ENCODE measurements at regions not wholly inside any gene's neighbourhood (a gene's known extent, or its start where the extent isn't known, plus 50 kb on each side); places are given as distances from the start of the nearest gene placed in this dataset.

DNA sequence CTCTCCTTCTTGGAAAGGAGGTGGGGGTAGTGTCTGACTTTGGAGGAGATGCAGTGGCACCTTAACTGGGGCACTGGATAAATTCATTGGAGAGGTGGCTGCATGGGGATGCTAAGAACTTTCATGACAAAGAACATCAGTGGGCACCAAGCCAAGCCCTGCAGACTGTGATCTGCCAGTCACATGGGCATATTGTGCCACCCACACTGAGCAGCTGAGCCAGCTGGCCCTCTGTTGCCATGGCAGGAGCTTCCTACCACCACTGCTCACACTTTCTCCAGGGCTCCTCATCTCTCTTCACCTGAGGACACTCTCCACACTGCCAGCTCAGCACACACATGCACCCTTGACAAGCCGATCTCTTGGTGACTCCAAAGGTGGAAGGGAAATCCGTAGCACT, 715.6 kb downstream of the QKI start:
- no peak for DNase-seq
- no peaks in the 10 kb centered on the region for H3K27me3 ChIP-seq (ENCODE audit: insufficient read depth, low read length, poor library complexity, severe bottlenecking)
- CTCF ChIA-PET = no interaction called here
- no peaks in the 10 kb centered on the region for H3K9me3 ChIP-seq (ENCODE audit: low read length)
- no peaks in the 10 kb centered on the region for H3K36me3 Mint-ChIP-seq
- no peak overlapping the region for H3K27ac ChIP-seq (ENCODE audit: low read depth, low read length)
- H3K27me3 Mint-ChIP-seq = no peaks in the 10 kb centered on the region
- no peaks in the 10 kb centered on the region for H3K36me3 ChIP-seq (ENCODE audit: insufficient read depth, low read length)
- H3K27ac Mint-ChIP-seq = no peak overlapping the region
- no peaks in the 10 kb centered on the region for H3K4me1 ChIP-seq (ENCODE audit: insufficient read depth, low read length)
- H3K4me1 Mint-ChIP-seq = no peaks in the 10 kb centered on the region
- POLR2A ChIA-PET = no interaction called here
- H3K9me3 Mint-ChIP-seq = peaks cover 0 to 2% (median 0%) of the 10 kb centered on the region in 5 donors
- no peak overlapping the region for H3K4me3 ChIP-seq (ENCODE audit: low read length)
- H3K4me3 Mint-ChIP-seq = no peak overlapping the region

DNA sequence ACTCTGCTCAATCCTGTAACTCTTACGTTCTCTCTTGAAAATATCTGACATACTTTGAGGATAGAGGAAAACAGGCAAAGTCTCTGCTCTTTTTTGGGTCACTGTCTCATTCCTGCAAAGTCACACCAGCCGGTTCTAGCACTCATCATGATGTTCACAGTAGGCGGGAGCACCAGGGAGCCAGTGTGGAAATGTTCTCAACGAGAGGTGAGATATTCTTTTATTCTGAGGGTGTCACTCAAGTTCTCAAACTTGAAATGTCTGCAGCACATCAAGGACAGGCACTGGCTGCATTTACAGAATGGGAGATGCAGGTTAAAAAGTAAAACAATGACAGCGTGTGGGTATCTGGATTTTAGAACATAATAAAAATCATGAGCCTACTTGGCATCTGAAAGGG, 714.7 kb downstream of the QKI start:
- H3K9me3 Mint-ChIP-seq = no peaks in the 10 kb centered on the region
- no peak overlapping the region for H3K4me3 Mint-ChIP-seq
- ChIA-PET POLR2A (no interaction called here), CTCF (no interaction called here)
- no peaks in the 10 kb centered on the region for H3K9me3 ChIP-seq (ENCODE audit: low read length)
- H3K27me3 ChIP-seq (ENCODE audit: insufficient read depth, low read length, poor library complexity, severe bottlenecking) = no peaks in the 10 kb centered on the region
- H3K4me3 ChIP-seq (ENCODE audit: low read length) = no peak overlapping the region
- H3K4me1 Mint-ChIP-seq = no peaks in the 10 kb centered on the region
- peaks cover 0 to 2% of the 10 kb centered on the region in 2 donors for H3K27me3 Mint-ChIP-seq
- no peaks in the 10 kb centered on the region for H3K4me1 ChIP-seq (ENCODE audit: insufficient read depth, low read length)
- no peak overlapping the region for H3K27ac ChIP-seq (ENCODE audit: low read depth, low read length)
- no peaks in the 10 kb centered on the region for H3K36me3 Mint-ChIP-seq
- no peaks in the 10 kb centered on the region for H3K36me3 ChIP-seq (ENCODE audit: insufficient read depth, low read length)
- no peak for DNase-seq
- H3K27ac Mint-ChIP-seq = peak overlapping the region in 1 of 8 donors; percentile 26

DNA sequence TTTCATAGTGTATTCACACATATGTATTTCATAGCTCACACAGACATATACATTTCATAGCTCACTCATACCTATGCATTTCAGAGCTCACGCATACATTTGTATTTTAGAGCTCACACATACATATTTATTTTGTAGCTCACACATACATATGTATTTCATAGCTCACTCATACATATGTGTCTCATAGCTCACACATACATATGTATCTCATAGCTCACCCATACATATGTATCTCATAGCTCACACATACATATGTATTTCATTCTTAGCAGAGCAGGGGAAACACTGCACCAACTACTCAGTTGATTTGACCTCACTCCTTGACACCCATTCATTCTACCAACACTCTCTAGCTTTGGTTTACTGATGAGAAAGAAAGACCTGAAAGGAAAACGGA, 713.6 kb downstream of the QKI start:
- H3K27me3 Mint-ChIP-seq = peaks cover 0 to 2% of the 10 kb centered on the region in 2 donors
- H3K27ac ChIP-seq (ENCODE audit: low read depth, low read length) = no peak overlapping the region
- no peak overlapping the region for H3K4me3 ChIP-seq (ENCODE audit: low read length)
- ChIA-PET POLR2A (no interaction called here), CTCF (no interaction called here)
- DNase-seq = no peak
- H3K4me1 ChIP-seq (ENCODE audit: insufficient read depth, low read length) = no peaks in the 10 kb centered on the region
- H3K27ac Mint-ChIP-seq = no peak overlapping the region
- no peaks in the 10 kb centered on the region for H3K9me3 ChIP-seq (ENCODE audit: low read length)
- peaks cover 0 to 2% (median 0%) of the 10 kb centered on the region in 5 donors for H3K9me3 Mint-ChIP-seq
- H3K27me3 ChIP-seq (ENCODE audit: insufficient read depth, low read length, poor library complexity, severe bottlenecking) = no peaks in the 10 kb centered on the region
- H3K36me3 ChIP-seq (ENCODE audit: insufficient read depth, low read length) = no peaks in the 10 kb centered on the region
- no peaks in the 10 kb centered on the region for H3K4me1 Mint-ChIP-seq
- H3K36me3 Mint-ChIP-seq = no peaks in the 10 kb centered on the region
- no peak overlapping the region for H3K4me3 Mint-ChIP-seq

DNA sequence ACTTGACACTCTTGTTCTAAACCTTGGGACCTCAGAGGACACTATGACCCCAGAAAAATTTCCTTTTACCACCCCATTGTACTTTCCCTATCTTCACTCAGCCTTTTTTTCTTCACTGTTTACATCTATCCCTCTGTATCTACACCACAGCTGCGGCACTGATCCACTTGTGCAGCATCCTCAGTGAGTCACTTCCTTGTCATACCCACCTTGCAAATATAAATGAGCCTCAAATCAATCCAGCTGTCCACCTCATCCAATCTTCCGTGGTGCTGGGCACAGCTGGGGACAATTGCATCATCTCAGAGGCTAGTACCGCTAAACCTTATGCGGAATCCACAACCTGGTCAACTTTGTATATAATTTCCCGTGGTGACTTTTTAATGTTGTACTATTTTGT, 710.5 kb downstream of the QKI start:
- peaks cover 0 to 6% (median 0%) of the 10 kb centered on the region in 5 donors for H3K9me3 Mint-ChIP-seq
- no peaks in the 10 kb centered on the region for H3K4me1 Mint-ChIP-seq
- H3K4me3 Mint-ChIP-seq = no peak overlapping the region
- no peaks in the 10 kb centered on the region for H3K4me1 ChIP-seq (ENCODE audit: insufficient read depth, low read length)
- H3K27me3 Mint-ChIP-seq = peaks cover 0 to 2% of the 10 kb centered on the region in 2 donors
- no peak overlapping the region for H3K27ac ChIP-seq (ENCODE audit: low read depth, low read length)
- DNase-seq = no peak
- H3K27ac Mint-ChIP-seq = no peak overlapping the region
- ChIA-PET CTCF (no interaction called here), POLR2A (no interaction called here)
- no peaks in the 10 kb centered on the region for H3K27me3 ChIP-seq (ENCODE audit: insufficient read depth, low read length, poor library complexity, severe bottlenecking)
- H3K9me3 ChIP-seq (ENCODE audit: low read length) = no peaks in the 10 kb centered on the region
- H3K4me3 ChIP-seq (ENCODE audit: low read length) = no peak overlapping the region
- no peaks in the 10 kb centered on the region for H3K36me3 Mint-ChIP-seq
- H3K36me3 ChIP-seq (ENCODE audit: insufficient read depth, low read length) = no peaks in the 10 kb centered on the region

DNA sequence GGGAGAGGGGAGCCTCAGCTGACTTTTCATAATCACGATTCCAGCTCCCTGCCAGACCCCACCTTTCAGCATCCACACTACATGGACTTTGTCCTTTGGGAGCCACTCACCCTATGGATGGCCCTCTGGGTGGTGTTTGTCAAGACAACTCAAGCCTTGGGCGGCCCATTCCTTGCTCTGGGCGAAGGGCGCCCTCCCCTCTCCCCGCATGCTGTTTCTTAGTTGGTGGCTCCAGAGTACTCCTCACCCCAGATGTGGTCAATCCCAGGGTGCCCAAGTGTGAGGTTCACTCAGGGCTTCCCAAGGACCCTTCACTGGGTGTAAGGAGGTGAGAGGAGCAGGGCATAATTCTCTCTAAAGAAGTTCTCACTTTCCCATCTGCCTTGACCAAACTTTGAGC, 710.0 kb downstream of the QKI start:
- H3K4me1 ChIP-seq (ENCODE audit: insufficient read depth, low read length) = no peaks in the 10 kb centered on the region
- H3K4me1 Mint-ChIP-seq = no peaks in the 10 kb centered on the region
- H3K27ac Mint-ChIP-seq = no peak overlapping the region
- no peak for DNase-seq
- ChIA-PET CTCF (no interaction called here), POLR2A (no interaction called here)
- no peak overlapping the region for H3K4me3 Mint-ChIP-seq
- H3K27ac ChIP-seq (ENCODE audit: low read depth, low read length) = no peak overlapping the region
- H3K36me3 Mint-ChIP-seq = no peaks in the 10 kb centered on the region
- peaks cover 0 to 6% (median 0%) of the 10 kb centered on the region in 5 donors for H3K9me3 Mint-ChIP-seq
- H3K27me3 ChIP-seq (ENCODE audit: insufficient read depth, low read length, poor library complexity, severe bottlenecking) = no peaks in the 10 kb centered on the region
- no peak overlapping the region for H3K4me3 ChIP-seq (ENCODE audit: low read length)
- peaks cover 0 to 2% of the 10 kb centered on the region in 2 donors for H3K27me3 Mint-ChIP-seq
- no peaks in the 10 kb centered on the region for H3K36me3 ChIP-seq (ENCODE audit: insufficient read depth, low read length)
- H3K9me3 ChIP-seq (ENCODE audit: low read length) = no peaks in the 10 kb centered on the region

DNA sequence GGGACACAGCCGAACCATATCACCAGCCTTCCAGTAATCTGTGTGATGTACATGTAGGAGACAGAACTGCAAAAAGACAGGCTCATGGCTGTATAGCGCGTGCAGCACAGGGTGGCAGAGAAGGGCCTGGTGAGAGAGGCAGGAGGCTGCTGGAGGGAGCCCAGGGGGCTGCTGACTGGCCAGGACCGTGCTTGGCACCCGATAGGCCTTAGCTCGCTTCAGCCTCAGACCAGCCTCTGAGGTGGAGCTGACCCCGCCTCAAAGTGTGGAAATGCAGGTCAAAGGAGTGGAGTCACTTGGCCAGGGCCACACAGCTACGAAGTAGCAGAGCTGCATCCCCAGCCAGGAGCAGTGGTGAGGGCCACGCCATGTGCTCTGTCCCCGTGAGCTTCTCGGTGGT, 707.6 kb downstream of the QKI start:
- H3K9me3 ChIP-seq (ENCODE audit: low read length) = no peaks in the 10 kb centered on the region
- no peak for DNase-seq
- H3K4me3 ChIP-seq (ENCODE audit: low read length) = no peak overlapping the region
- H3K4me1 ChIP-seq (ENCODE audit: insufficient read depth, low read length) = no peaks in the 10 kb centered on the region
- H3K9me3 Mint-ChIP-seq = peaks cover 0 to 6% (median 0%) of the 10 kb centered on the region in 5 donors
- H3K36me3 Mint-ChIP-seq = no peaks in the 10 kb centered on the region
- H3K27ac Mint-ChIP-seq = no peak overlapping the region
- no peak overlapping the region for H3K4me3 Mint-ChIP-seq
- no peaks in the 10 kb centered on the region for H3K36me3 ChIP-seq (ENCODE audit: insufficient read depth, low read length)
- H3K27ac ChIP-seq (ENCODE audit: low read depth, low read length) = no peak overlapping the region
- H3K27me3 ChIP-seq (ENCODE audit: insufficient read depth, low read length, poor library complexity, severe bottlenecking) = no peaks in the 10 kb centered on the region
- POLR2A ChIA-PET = no interaction called here
- no peaks in the 10 kb centered on the region for H3K4me1 Mint-ChIP-seq
- CTCF ChIA-PET = no interaction called here
- peaks cover 0 to 2% of the 10 kb centered on the region in 2 donors for H3K27me3 Mint-ChIP-seq

DNA sequence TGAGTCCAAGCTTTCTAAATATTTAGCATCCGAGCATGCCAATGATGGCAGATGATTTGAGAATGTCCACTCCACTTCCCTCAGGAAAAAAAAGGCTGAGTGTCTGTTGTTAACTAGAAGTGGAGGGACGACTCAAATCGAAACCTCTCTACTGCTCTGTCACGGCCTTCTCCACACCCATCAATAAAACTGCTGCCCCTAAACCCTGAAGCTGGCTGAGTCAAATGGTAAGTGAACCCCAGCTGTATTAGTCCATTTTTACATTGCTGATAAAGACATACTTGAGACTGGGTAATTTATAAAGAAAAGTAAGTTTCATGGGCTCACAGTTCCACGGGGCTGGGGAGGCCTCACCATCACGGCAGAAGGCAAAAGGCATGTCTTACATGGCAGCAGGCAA, 707.0 kb downstream of the QKI start:
- no peak overlapping the region for H3K27ac ChIP-seq (ENCODE audit: low read depth, low read length)
- H3K4me1 Mint-ChIP-seq = no peaks in the 10 kb centered on the region
- H3K9me3 ChIP-seq (ENCODE audit: low read length) = no peaks in the 10 kb centered on the region
- no peaks in the 10 kb centered on the region for H3K36me3 Mint-ChIP-seq
- H3K4me1 ChIP-seq (ENCODE audit: insufficient read depth, low read length) = no peaks in the 10 kb centered on the region
- H3K4me3 Mint-ChIP-seq = no peak overlapping the region
- H3K27me3 ChIP-seq (ENCODE audit: insufficient read depth, low read length, poor library complexity, severe bottlenecking) = no peaks in the 10 kb centered on the region
- H3K36me3 ChIP-seq (ENCODE audit: insufficient read depth, low read length) = no peaks in the 10 kb centered on the region
- H3K4me3 ChIP-seq (ENCODE audit: low read length) = no peak overlapping the region
- POLR2A ChIA-PET = no interaction called here
- CTCF ChIA-PET = no interaction called here
- no peak for DNase-seq
- peaks cover 0 to 6% (median 0%) of the 10 kb centered on the region in 5 donors for H3K9me3 Mint-ChIP-seq
- H3K27ac Mint-ChIP-seq = no peak overlapping the region
- H3K27me3 Mint-ChIP-seq = peaks cover 0 to 2% of the 10 kb centered on the region in 2 donors

DNA sequence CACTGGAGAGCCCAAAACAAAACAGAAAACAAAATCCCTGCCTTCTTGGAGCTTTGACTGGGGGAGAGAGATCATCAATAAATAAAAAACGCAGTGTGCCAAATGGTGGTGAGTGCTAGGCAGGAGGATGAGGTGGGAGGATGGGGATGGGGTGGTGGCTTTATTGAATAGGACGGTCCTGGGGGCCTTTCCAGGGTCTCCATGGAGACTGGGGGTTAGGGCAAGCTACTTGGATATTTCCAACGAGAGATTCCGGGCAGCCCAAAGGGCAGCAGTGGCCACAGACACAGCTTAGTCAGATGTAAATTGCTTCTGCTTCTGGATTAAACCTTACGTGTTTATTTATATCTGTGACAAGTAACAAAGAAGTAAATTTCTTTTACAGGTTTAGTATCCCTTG, 700.1 kb downstream of the QKI start:
- H3K27me3 Mint-ChIP-seq = peaks cover 2 to 3% of the 10 kb centered on the region in 2 donors
- H3K27ac Mint-ChIP-seq = no peak overlapping the region
- ChIA-PET POLR2A (no interaction called here), CTCF (no interaction called here)
- Histone ChIP-seq H3K27me3 (ENCODE audit: insufficient read depth, low read length, poor library complexity, severe bottlenecking) (no peaks in the 10 kb centered on the region), H3K36me3 (ENCODE audit: insufficient read depth, low read length) (no peaks in the 10 kb centered on the region), H3K4me3 (ENCODE audit: low read length) (no peak overlapping the region), H3K27ac (ENCODE audit: low read depth, low read length) (no peak overlapping the region), H3K4me1 (ENCODE audit: insufficient read depth, low read length) (no peaks in the 10 kb centered on the region), H3K9me3 (ENCODE audit: low read length) (no peaks in the 10 kb centered on the region)
- no peak overlapping the region for H3K4me3 Mint-ChIP-seq
- H3K9me3 Mint-ChIP-seq = no peaks in the 10 kb centered on the region
- no peaks in the 10 kb centered on the region for H3K36me3 Mint-ChIP-seq
- H3K4me1 Mint-ChIP-seq = no peaks in the 10 kb centered on the region
- DNase-seq = no peak

DNA sequence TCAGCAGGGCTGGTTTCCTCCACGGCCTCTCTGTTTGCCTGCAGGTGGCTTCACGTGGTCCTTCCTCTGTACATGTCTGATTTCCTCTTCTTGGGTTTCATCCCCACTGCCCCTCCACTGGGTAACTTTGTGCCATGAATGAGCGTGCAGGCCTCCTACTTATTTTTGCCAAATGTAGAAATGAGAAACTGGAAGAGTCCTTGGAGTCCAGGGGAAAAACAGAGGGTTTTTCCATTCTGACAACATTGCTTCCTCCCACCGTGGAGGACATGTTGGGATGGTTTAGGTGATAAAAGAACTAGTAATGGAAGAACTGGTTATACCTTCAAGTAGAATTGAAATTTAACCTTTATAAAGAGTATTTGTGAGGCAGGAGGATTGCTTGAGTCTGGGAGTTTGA, 699.5 kb downstream of the QKI start:
- Mint-ChIP-seq H3K27me3 (peaks cover 3 to 4% of the 10 kb centered on the region in 2 donors), H3K36me3 (no peaks in the 10 kb centered on the region), H3K4me1 (no peaks in the 10 kb centered on the region), H3K9me3 (no peaks in the 10 kb centered on the region), H3K27ac (no peak overlapping the region), H3K4me3 (no peak overlapping the region)
- ChIA-PET POLR2A (no interaction called here), CTCF (no interaction called here)
- Histone ChIP-seq H3K9me3 (ENCODE audit: low read length) (no peaks in the 10 kb centered on the region), H3K4me3 (ENCODE audit: low read length) (no peak overlapping the region), H3K27me3 (ENCODE audit: insufficient read depth, low read length, poor library complexity, severe bottlenecking) (no peaks in the 10 kb centered on the region), H3K36me3 (ENCODE audit: insufficient read depth, low read length) (no peaks in the 10 kb centered on the region), H3K27ac (ENCODE audit: low read depth, low read length) (no peak overlapping the region), H3K4me1 (ENCODE audit: insufficient read depth, low read length) (no peaks in the 10 kb centered on the region)
- no peak for DNase-seq
